H9 (cell line): ENCODE measurements at regions not wholly inside any gene's neighbourhood (a gene's known extent, or its start where the extent isn't known, plus 50 kb on each side); places are given as distances from the start of the nearest gene placed in this dataset.

ENCODE experiments used
- DNase-seq: peaks from one replicate; pipeline ENCODE4 v3.0.0-alpha.2; 2017
- H2AFZ ChIP-seq: one replicate; pipeline ENCODE4 v1.6.1; 2013; ENCODE audit warnings: mild to moderate bottlenecking, low read length, control low read depth, moderate library complexity
- H2AK5ac ChIP-seq: 2 replicates; pipeline ENCODE4 v1.6.1; 2013; ENCODE audit warnings: low read length, control low read depth, mixed read lengths; ENCODE audit not compliant: insufficient read length
- H2BK120ac ChIP-seq: one replicate; pipeline ENCODE4 v1.6.1; 2013; ENCODE audit warnings: low read depth, mild to moderate bottlenecking, low read length, control low read depth, inconsistent platforms; ENCODE audit not compliant: poor library complexity, severe bottlenecking
- H2BK12ac ChIP-seq: 2 replicates; pipeline ENCODE4 v1.6.1; 2013; ENCODE audit warnings: low read length, control low read depth, mixed read lengths, low read depth; ENCODE audit not compliant: insufficient read length
- H2BK15ac ChIP-seq: 2 replicates; pipeline ENCODE4 v1.6.1; 2013; ENCODE audit warnings: low read depth, low read length, control low read depth
- H2BK20ac ChIP-seq: one replicate; pipeline ENCODE4 v1.6.1; 2013; ENCODE audit warnings: low read depth, mild to moderate bottlenecking, low read length, control low read depth, inconsistent platforms; ENCODE audit not compliant: poor library complexity, severe bottlenecking
- H2BK5ac ChIP-seq: 2 replicates; pipeline ENCODE4 v1.6.1; 2013; ENCODE audit warnings: low read length, control low read depth, mixed read lengths; ENCODE audit not compliant: insufficient read length
- H3K14ac ChIP-seq: 2 replicates; pipeline ENCODE4 v1.6.1; 2013; ENCODE audit warnings: low read length, control low read depth; ENCODE audit not compliant: insufficient read depth
- H3K18ac ChIP-seq: 2 replicates; pipeline ENCODE4 v1.6.1; 2013; ENCODE audit warnings: low read depth, mild to moderate bottlenecking, mixed read lengths, low read length, control low read depth; ENCODE audit not compliant: insufficient read length
- H3K23ac ChIP-seq: 2 replicates; pipeline ENCODE4 v1.6.1; 2013; ENCODE audit warnings: low read length, control low read depth, mixed read lengths, low read depth; ENCODE audit not compliant: insufficient read length
- H3K23me2 ChIP-seq: 2 replicates; pipeline ENCODE4 v1.6.1; 2013; ENCODE audit warnings: low read depth, mild to moderate bottlenecking, mixed read lengths, low read length, control low read depth; ENCODE audit not compliant: insufficient read length, poor library complexity, severe bottlenecking
- H3K27ac ChIP-seq: 2 replicates; pipeline ENCODE4 v1.5.1; 2013; ENCODE audit warnings: low read length, control low read depth, mixed read lengths, low read depth; ENCODE audit not compliant: insufficient read length
- H3K27me3 ChIP-seq: 2 replicates; pipeline ENCODE4 v1.6.1; 2013; ENCODE audit warnings: low read length, control low read depth, inconsistent platforms; ENCODE audit not compliant: insufficient read depth
- H3K4ac ChIP-seq: 2 replicates; pipeline ENCODE4 v1.6.1; 2013; ENCODE audit warnings: low read depth, mild to moderate bottlenecking, control low read depth, inconsistent platforms, low read length, moderate library complexity
- H3K4me1 ChIP-seq: 2 replicates; pipeline ENCODE4 v1.6.1; 2013; ENCODE audit warnings: low read length, control low read depth, inconsistent platforms; ENCODE audit not compliant: insufficient read depth
- H3K4me2 ChIP-seq: 2 replicates; pipeline ENCODE4 v1.6.1; 2013; ENCODE audit warnings: low read length, control low read depth, mixed read lengths; ENCODE audit not compliant: insufficient read length, insufficient read depth
- H3K56ac ChIP-seq: 2 replicates; pipeline ENCODE4 v1.6.1; 2013; ENCODE audit warnings: low read depth, mild to moderate bottlenecking, mixed read lengths, low read length, control low read depth; ENCODE audit not compliant: insufficient read length
- H3K79me1 ChIP-seq: 2 replicates; pipeline ENCODE4 v1.6.1; 2013; ENCODE audit warnings: low read depth, mild to moderate bottlenecking, moderate library complexity, low read length, control low read depth, inconsistent platforms; ENCODE audit not compliant: insufficient read depth, poor library complexity, severe bottlenecking
- H3K79me2 ChIP-seq: 2 replicates; pipeline ENCODE4 v1.6.1; 2013; ENCODE audit warnings: low read length, control low read depth, inconsistent platforms; ENCODE audit not compliant: insufficient read depth
- H3K9ac ChIP-seq: 2 replicates; pipeline ENCODE4 v1.6.1; 2013; ENCODE audit warnings: low read length, control low read depth, mixed read lengths; ENCODE audit not compliant: insufficient read length; ENCODE audit errors: extremely low read depth
- H3K9me3 ChIP-seq: one replicate; pipeline ENCODE4 v1.6.1; 2013; ENCODE audit warnings: low read depth, low read length, inconsistent platforms; ENCODE audit not compliant: control insufficient read depth
- H3T11ph ChIP-seq: one replicate; pipeline ENCODE4 v1.6.1; 2013; ENCODE audit warnings: mild to moderate bottlenecking, low read length, control low read depth, inconsistent platforms
- H4K20me1 ChIP-seq: one replicate; pipeline ENCODE4 v1.6.1; 2013; ENCODE audit not compliant: control insufficient read depth, insufficient read length, insufficient read depth
- H4K5ac ChIP-seq: 2 replicates; pipeline ENCODE4 v1.6.1; 2013; ENCODE audit warnings: low read depth, mild to moderate bottlenecking, mixed read lengths, low read length, control low read depth; ENCODE audit not compliant: insufficient read length
- H4K8ac ChIP-seq: replicated peaks from 2 replicates; pipeline ENCODE4 v1.6.1; 2013; ENCODE audit warnings: low read length, control low read depth, mixed read lengths, low read depth; ENCODE audit not compliant: insufficient read length
- H4K91ac ChIP-seq: 2 replicates; pipeline ENCODE4 v1.6.1; 2013; ENCODE audit warnings: low read depth, mild to moderate bottlenecking, moderate library complexity, mixed read lengths, low read length, control low read depth; ENCODE audit not compliant: insufficient read length
- H3K27ac Mint-ChIP-seq, 3 experiments: 2 replicates in 2 of 3; 3 replicates in 1 of 3; pipeline ENCODE4 v1.8.0; 2020 to 2021; ENCODE audit warnings: mixed read lengths in 3 of 3, mild to moderate bottlenecking in 1 of 3, moderate library complexity in 1 of 3
- H3K27me3 Mint-ChIP-seq: 2 replicates; pipeline ENCODE4 v1.8.0; 2021; ENCODE audit warnings: low read depth, mild to moderate bottlenecking, moderate library complexity, mixed read lengths
- H3K36me3 Mint-ChIP-seq, 3 experiments: 2 replicates in 2 of 3; 3 replicates in 1 of 3; pipeline ENCODE4 v1.8.0; 2020 to 2021; ENCODE audit warnings: low read depth in 3 of 3, mixed read lengths in 3 of 3; ENCODE audit not compliant: insufficient read depth in 1 of 3
- H3K4me1 Mint-ChIP-seq, 2 experiments: 2 replicates each; pipeline ENCODE4 v1.8.0; 2020; ENCODE audit warnings: mixed read lengths in 2 of 2
- H3K4me3 Mint-ChIP-seq, 2 experiments: 2 replicates in 1 of 2; 3 replicates in 1 of 2; pipeline ENCODE4 v1.8.0; 2020 to 2021; ENCODE audit warnings: mild to moderate bottlenecking in 2 of 2, mixed read lengths in 2 of 2, moderate library complexity in 1 of 2
- H3K9me3 Mint-ChIP-seq, 2 experiments: 2 replicates in 1 of 2; 3 replicates in 1 of 2; pipeline ENCODE4 v1.8.0; 2020; ENCODE audit warnings: mild to moderate bottlenecking in 2 of 2, mixed read lengths in 2 of 2, moderate library complexity in 1 of 2
- CTCF ChIP-seq: fragments of 200-600 bp; sonication (generic); conservative IDR thresholded peaks from 3 replicates; pipeline ENCODE4 v1.8.0; 2021; ENCODE audit warnings: antibody characterized with exemption, mild to moderate bottlenecking
- whole genome bisulfite sequencing: extraction: QIAGEN DNeasy Blood & Tissue Kit; methylation state at CpG from one replicate; pipeline ENCODE4 v1.1.7; 2013; ENCODE audit warnings: missing lambda C conversion rate, low lambda C conversion rate, mixed read lengths; ENCODE audit not compliant: insufficient read length; ENCODE audit errors: extremely low coverage; 5-methylcytosine and 5-hydroxymethylcytosine counted together

- no peak for DNase-seq
- peaks cover 3% of the 10 kb centered on the region; the same call in 1 of the 2 replicates for H3K27me3 Mint-ChIP-seq
These were observed 94.0 kb upstream of the TBL1X start for GRCh38 chrX:9370893-9371292.

More at GRCh38 chrX:9370893-9371292, 94.0 kb upstream of the TBL1X start:
- H3K27me3 ChIP-seq = no peaks in the 10 kb centered on the region
- WGBS = no CpG with 5 or more reads among the region's 5 CpGs
- H3K9ac ChIP-seq = no peak overlapping the region
- Mint-ChIP-seq H3K36me3 (no peaks in the 10 kb centered on the region; a peak in 2 of 7 replicates), H3K4me1 (peaks cover 4 to 10% of the 10 kb centered on the region in 2 experiments), H3K4me3 (no peak overlapping the region), H3K9me3 (peaks cover 2 to 51% of the 10 kb centered on the region in 2 experiments; a peak in 2 of 5 replicates), H3K27ac (no peak overlapping the region)
- H4K20me1 ChIP-seq = no peaks in the 10 kb centered on the region
- H4K5ac ChIP-seq = no peak overlapping the region
- no peak overlapping the region for H2BK120ac ChIP-seq
- H3K23ac ChIP-seq = no peak overlapping the region
- no peak overlapping the region for H2AK5ac ChIP-seq
- H3K4ac ChIP-seq = no peak overlapping the region
- H3K4me2 ChIP-seq = no peak overlapping the region
- H3K23me2 ChIP-seq = no peaks in the 10 kb centered on the region
- H3K9me3 ChIP-seq = no peaks in the 10 kb centered on the region
- no peak overlapping the region for H4K8ac ChIP-seq
- no peak overlapping the region for H2BK15ac ChIP-seq
- H2BK12ac ChIP-seq = no peak overlapping the region
- H3K18ac ChIP-seq = no peak overlapping the region
- no peak overlapping the region for H3K27ac ChIP-seq
- TF ChIP-seq CTCF = no peak
- H3K79me2 ChIP-seq = no peaks in the 10 kb centered on the region
- H3T11ph ChIP-seq = no peak overlapping the region
- no peaks in the 10 kb centered on the region for H3K79me1 ChIP-seq
- no peak overlapping the region for H2BK5ac ChIP-seq
- no peak overlapping the region for H2BK20ac ChIP-seq
- no peak overlapping the region for H3K56ac ChIP-seq
- no peak overlapping the region for H3K14ac ChIP-seq
- no peaks in the 10 kb centered on the region; the same call in 1 of the 2 replicates for H3K4me1 ChIP-seq
- H2AFZ ChIP-seq = no peak overlapping the region
- no peak overlapping the region for H4K91ac ChIP-seq
